Left cardiac atrium (tissue), 4 donors: ENCODE measurements at regions not wholly inside any gene's neighbourhood (a gene's known extent, or its start where the extent isn't known, plus 50 kb on each side); places are given as distances from the start of the nearest gene placed in this dataset.
"Not testable (repeated sequence)": the region's sequence is repeated elsewhere in the genome, so short reads cannot be mapped to it uniquely, and the experiment has no call there.

ENCODE experiments used
- ATAC-seq, 2 donors: fragments of 200-7000 bp; cut with Tn5 transposase; one replicate each; pipeline ENCODE4 v1.9.1; 2020; ENCODE audit warnings: mild to moderate bottlenecking in 2 of 2, moderate library complexity in 2 of 2
- DNase-seq: peaks from one replicate; pipeline ENCODE4 v3.0.0-alpha.2; 2020
- intact Hi-C, 2 donors: fragments of 100-400 bp; cut with DNase I; formaldehyde crosslinking; loops; one replicate each; pipeline versions ENCODE4 v1.14.1 to v1.15.1; 2022 to 2023
- donor health status: DM: no; HTN: yes; CAD: no.
- donor health status: DM: no; HTN: yes; CAD: no; lungs with severe emphysema.
- donor health status: DM: yes; HTN: yes; CAD: no.
- donor health status: Dilated cardiomyopathy.

GRCh38 chr4:71081192-71081591, 87.7 kb downstream of the DCK start:
- no peak for DNase-seq
- ATAC-seq = no peak
- intact Hi-C loops = no loop called here

- ATAC-seq (no peak), DNase-seq (no peak)
- intact Hi-C loops = no loop called here
Measured at GRCh38 chr4:71093745-71094144, 100.3 kb downstream of the DCK start.

- intact Hi-C loops = no loop called here
- ATAC-seq = peak in 1 of 2 donors; percentile 57
- no peak for DNase-seq
Measured at GRCh38 chr4:71094201-71094600, 100.8 kb downstream of the DCK start.

GRCh38 chr4:71095141-71095540, 101.7 kb downstream of the DCK start:
- intact Hi-C loops = no loop called here
- no peak for DNase-seq
- ATAC-seq = no peak

- ATAC-seq (no peak), DNase-seq (no peak)
- intact Hi-C loops = no loop called here
Measured at GRCh38 chr4:71095545-71095944, 102.1 kb downstream of the DCK start.

GRCh38 chr4:71107726-71108125, 114.3 kb downstream of the DCK start:
- intact Hi-C loops = no loop called here
- ATAC-seq (peak in 1 of 2 donors; percentile 53), DNase-seq (no peak)

- intact Hi-C loops = no loop called here
Measured at GRCh38 chr4:71110499-71110898, 117.0 kb downstream of the DCK start.

GRCh38 chr4:71111133-71111532, 117.7 kb downstream of the DCK start:
- DNase-seq, ATAC-seq, intact Hi-C loops: not testable (repeated sequence)

More at GRCh38 chr4:71110499-71110898, 117.0 kb downstream of the DCK start:
- DNase-seq (no peak), ATAC-seq (no peak)

- intact Hi-C loops = no loop called here
- ATAC-seq (no peak), DNase-seq (no peak)
Measured at GRCh38 chr4:71113294-71113693, 119.8 kb downstream of the DCK start.

GRCh38 chr4:71120831-71121524, 127.5 kb downstream of the DCK start:
- intact Hi-C loops = no loop called here
- no peak for ATAC-seq
- DNase-seq = no peak

GRCh38 chr4:71123951-71124350, 130.5 kb downstream of the DCK start:
- no peak for ATAC-seq
- intact Hi-C loops = no loop called here
- no peak for DNase-seq

GRCh38 chr4:71125137-71125536, 131.7 kb downstream of the DCK start:
- DNase-seq = no peak
- no peak for ATAC-seq
- intact Hi-C loops = no loop called here

- intact Hi-C loops = no loop called here
- peak in 1 of 2 donors; percentile 46 for ATAC-seq
- DNase-seq = no peak
Measured at GRCh38 chr4:71126719-71127118, 133.3 kb downstream of the DCK start.

GRCh38 chr4:71130827-71131603, 137.6 kb downstream of the DCK start:
- ATAC-seq (peak; percentile 44 to 82), DNase-seq (no peak)
- intact Hi-C loops = no loop called here

- intact Hi-C loops = no loop called here
- DNase-seq (no peak), ATAC-seq (no peak)
Measured at GRCh38 chr4:71132486-71132885, 139.0 kb downstream of the DCK start.

GRCh38 chr4:71133491-71133890, 140.0 kb downstream of the DCK start:
- no peak for DNase-seq
- no peak for ATAC-seq
- intact Hi-C loops = no loop called here

- no peak for ATAC-seq
- DNase-seq = no peak
- intact Hi-C loops = no loop called here
Measured at GRCh38 chr4:71136071-71136470, 142.6 kb downstream of the DCK start.

- DNase-seq (no peak), ATAC-seq (no peak)
- intact Hi-C loops = no loop called here
Measured at GRCh38 chr4:71138007-71138615, 144.7 kb downstream of the DCK start.

GRCh38 chr4:71140563-71140962, 147.1 kb downstream of the DCK start:
- no peak for DNase-seq
- intact Hi-C loops = no loop called here

GRCh38 chr4:71141125-71141524, 147.7 kb downstream of the DCK start:
- DNase-seq (no peak), ATAC-seq (no peak)
- intact Hi-C loops = no loop called here

More at GRCh38 chr4:71140563-71140962, 147.1 kb downstream of the DCK start:
- ATAC-seq = no peak
